HEK293T (cell line): ENCODE measurements at regions not wholly inside any gene's neighbourhood (a gene's known extent, or its start where the extent isn't known, plus 50 kb on each side); places are given as distances from the start of the nearest gene placed in this dataset.

ENCODE experiments used
- BHLHE40 ChIP-seq: fragments of 450-650 bp; IDR thresholded peaks from 2 replicates; pipeline ENCODE4 v1.6.1; 2016; ENCODE audit warnings: mild to moderate bottlenecking, moderate library complexity, borderline replicate concordance
- ELF4 ChIP-seq: fragments of 450-650 bp; IDR thresholded peaks from 2 replicates; pipeline ENCODE4 v1.6.1; 2017; ENCODE audit warnings: antibody characterized with exemption
- FOXA1 ChIP-seq: fragments of 450-650 bp; IDR thresholded peaks from 2 replicates; pipeline ENCODE4 v1.6.1; 2016; ENCODE audit warnings: mild to moderate bottlenecking
- L3MBTL2 ChIP-seq: fragments of 450-650 bp; conservative IDR thresholded peaks from 2 replicates; pipeline ENCODE4 v1.6.1; 2016; ENCODE audit warnings: mild to moderate bottlenecking
- LEF1 ChIP-seq: fragments of 450-650 bp; IDR thresholded peaks from 2 replicates; pipeline ENCODE4 v1.6.1; 2017; ENCODE audit warnings: mild to moderate bottlenecking, borderline replicate concordance
- NFRKB ChIP-seq: fragments of 450-650 bp; IDR thresholded peaks from 2 replicates; pipeline ENCODE4 v1.6.1; 2016; ENCODE audit warnings: mild to moderate bottlenecking, moderate library complexity
- TARDBP ChIP-seq: fragments of 450-650 bp; IDR thresholded peaks from 2 replicates; pipeline ENCODE4 v1.6.1; 2016
- ZNF384 ChIP-seq: fragments of 450-650 bp; IDR thresholded peaks from 2 replicates; pipeline ENCODE4 v1.6.1; 2016

GRCh38 chr16:26985100-26986065, 81.3 kb upstream of the C16orf82 start:
- TF ChIP-seq NFRKB (no peak), BHLHE40 (no peak), TARDBP (no peak), LEF1 (no peak), L3MBTL2 (no peak), ELF4 (no peak), ZNF384 (no peak), FOXA1 (no peak)
